ENCODE measurements at regions not wholly inside any gene's neighbourhood (a gene's known extent, or its start where the extent isn't known, plus 50 kb on each side); places are given as distances from the start of the nearest gene placed in this dataset.
"Not testable (repeated sequence)": the region's sequence is repeated elsewhere in the genome, so short reads cannot be mapped to it uniquely, and the experiment has no call there.

DNA sequence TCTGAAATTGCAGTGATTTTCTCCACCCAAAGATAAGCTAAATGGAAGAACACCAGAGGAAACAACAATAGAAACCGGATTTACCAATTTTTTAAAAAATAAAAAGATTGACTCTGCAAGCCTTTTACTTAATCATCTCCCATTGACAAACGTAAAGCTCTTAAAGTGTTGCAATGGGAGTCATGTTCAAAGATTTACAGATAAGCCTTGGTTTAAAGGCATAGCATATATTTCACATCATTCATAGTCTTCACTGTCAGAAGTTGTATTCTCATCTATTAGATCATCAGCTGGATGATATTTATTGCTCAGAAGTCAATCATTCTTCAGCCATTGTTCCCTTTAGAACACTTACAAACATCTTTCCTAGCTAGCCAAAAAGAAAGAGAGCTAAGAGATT is 397.6 kb downstream of the GBE1 start:
- no peak for DNase-seq

DNA sequence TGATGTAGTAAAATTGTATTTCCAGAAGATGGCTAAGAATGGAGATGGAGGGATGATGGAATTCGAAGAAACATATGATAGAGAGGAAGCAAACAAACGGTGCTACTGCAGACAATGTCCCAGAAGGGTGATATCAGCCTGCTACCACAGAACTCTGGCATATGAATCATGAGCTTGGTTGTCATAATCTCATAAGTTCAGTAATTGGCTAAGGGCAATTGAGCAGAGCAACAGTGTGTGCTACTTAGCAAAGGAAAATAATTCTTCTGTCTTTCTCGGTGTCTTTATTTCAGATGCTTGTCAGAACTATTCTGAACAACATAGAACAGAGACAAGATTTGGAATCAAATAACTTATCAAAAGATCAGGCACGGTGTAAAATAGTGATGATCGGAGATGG is 407.3 kb downstream of the GBE1 start:
- DNase-seq, result no peak

GRCh38 chr3:81352867-81353266 is 408.6 kb downstream of the GBE1 start:
- DNase-seq, result no peak

- no peak for DNase-seq
Observed at GRCh38 chr3:81349816-81350340, 411.6 kb downstream of the GBE1 start.

GRCh38 chr3:81339040-81339845 is 422.2 kb downstream of the GBE1 start:
- DNase-seq, result no peak

DNA sequence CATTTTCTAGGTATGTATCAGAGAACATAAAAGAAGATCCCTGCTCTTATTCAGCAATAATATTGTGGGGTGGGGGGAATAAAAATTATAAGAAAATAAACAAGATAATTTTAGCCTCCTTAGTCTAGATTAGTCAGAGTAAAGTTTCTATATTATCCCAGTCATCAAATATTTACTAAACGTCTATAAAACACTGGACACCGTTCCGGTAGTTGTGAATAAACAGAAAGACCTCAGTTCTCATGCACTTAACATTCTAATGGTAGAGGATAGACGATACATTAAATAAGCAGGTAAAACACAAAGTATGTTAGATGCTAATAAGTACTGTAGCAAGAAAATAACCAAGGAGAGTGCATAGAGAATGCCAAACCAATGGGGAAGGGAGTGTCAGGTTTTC is 425.0 kb downstream of the GBE1 start:
- DNase-seq, result no peak

- not testable (repeated sequence) for DNase-seq
Observed at GRCh38 chr3:81329835-81330234, 431.6 kb downstream of the GBE1 start.

GRCh38 chr3:81326245-81326644 is 435.2 kb downstream of the GBE1 start:
- DNase-seq, result no peak

GRCh38 chr3:81320862-81321261 is 440.6 kb downstream of the GBE1 start:
- no peak for DNase-seq

DNA sequence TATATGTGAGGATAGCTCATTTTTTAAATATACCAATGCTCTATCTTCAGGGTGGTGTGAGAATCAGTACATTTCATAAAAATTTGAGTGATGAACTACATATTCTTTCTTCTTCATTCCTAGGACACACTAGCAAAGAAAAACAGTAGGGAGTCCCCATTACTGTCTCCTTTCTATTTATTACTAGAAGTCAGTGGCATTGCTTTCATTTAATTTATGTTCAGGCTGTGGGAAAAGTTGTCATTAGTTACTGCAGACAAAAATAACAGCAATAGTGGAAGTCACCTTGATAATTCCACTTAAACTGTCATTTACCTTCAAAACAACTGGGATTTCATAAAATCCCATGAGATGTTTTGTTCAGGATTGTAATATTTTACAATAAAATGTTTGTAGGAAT is 446.4 kb downstream of the GBE1 start:
- no peak for DNase-seq

GRCh38 chr3:81311321-81311720 is 450.1 kb downstream of the GBE1 start:
- no peak for DNase-seq

DNA sequence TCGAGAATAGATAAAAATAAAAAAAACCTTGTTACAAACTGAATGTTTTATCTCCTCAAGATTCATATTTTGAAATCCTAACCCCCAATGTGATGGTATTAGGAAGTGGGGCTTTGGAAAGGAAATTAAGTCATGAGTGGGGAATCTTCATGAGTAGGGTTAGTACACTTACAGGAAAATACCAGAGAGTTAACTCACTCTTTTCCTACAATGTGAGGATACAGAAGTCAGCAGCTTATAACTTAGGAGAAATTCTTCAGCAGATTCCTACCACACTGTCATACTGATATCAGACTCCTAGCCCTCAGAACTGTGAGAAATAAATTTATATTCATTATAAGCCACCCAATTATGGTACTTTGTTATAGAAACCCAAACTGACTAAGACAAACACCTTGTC is 453.1 kb downstream of the GBE1 start:
- DNase-seq, result no peak

DNA sequence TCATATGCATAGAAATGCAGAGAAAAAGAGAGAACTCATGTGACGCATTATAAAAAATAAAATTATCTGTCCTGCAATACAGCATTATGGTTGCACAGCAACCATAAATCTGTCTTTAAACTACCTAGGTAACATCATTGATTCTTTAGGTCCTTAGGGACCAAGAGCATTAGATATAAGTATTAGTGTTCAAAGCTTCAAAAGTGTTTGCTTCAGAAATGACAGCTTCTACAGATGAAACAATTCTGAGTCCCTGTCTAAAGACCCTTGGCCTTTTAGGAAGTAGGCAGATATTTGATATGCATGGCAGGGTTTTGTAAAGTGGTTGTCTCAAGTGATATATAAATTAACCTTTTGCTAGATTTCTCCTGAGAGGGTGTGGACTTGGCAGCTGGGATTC is 454.2 kb downstream of the GBE1 start:
- no peak for DNase-seq

- DNase-seq, result no peak
Observed at GRCh38 chr3:81303321-81303720, 458.1 kb downstream of the GBE1 start.

DNA sequence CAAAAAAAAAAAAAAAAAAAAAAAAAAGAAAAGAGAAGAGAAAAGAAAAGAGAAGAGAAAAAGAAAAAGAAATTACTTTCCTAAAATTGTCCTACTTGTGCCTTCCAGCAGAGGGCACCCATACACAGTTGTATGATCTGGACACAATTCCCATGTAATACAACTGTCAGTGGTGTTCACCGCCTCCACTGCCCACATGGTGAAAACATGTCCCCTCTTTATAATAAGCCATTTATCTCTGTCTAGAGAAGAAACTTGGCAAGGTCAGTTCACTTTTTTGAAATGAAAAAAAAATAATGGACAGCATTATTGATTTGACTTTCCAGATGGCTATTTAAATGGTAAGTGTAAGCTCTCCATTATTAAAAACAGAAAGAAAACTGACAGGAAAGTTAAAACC is 459.4 kb downstream of the GBE1 start:
- DNase-seq, result no peak

DNA sequence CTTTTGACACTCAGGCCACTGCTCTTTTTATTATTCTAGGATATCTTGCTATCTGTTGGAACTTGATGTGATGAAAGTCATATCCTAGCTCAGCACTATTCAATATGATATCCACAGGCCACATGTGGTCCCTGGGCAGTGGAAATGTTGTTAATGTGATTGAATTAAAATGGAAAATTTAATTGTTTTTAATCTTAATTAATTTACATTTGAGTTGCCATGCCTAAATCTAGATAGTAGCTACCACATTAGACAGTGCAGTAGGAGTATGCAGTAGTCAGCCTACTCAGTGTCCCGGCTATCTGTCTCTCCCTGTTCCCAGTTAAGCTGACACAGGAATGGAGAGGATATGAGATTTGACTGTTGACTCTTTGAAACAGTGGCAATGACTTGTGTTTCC is 460.2 kb downstream of the GBE1 start:
- DNase-seq, result no peak

- DNase-seq, result no peak
Observed at GRCh38 chr3:81300324-81300927, 461.0 kb downstream of the GBE1 start.

DNA sequence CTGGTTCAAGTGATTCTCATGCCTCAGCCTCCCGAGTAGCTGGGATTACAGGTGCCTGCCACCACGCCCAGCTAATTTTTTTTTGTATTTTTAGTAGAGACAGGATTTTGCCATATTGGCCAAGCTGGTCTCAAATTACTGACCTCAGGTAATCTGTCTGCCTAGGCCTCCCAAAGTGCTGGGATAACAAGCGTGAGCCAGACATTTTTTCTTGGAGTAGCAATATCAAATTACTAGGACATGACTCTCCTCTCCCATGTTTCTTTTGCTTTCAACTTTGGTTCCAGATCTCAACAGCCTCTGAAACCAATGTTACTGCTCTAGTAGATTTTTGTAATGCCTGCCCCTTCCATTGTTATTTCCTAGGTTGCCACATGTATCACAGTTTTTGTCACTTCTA is 462.0 kb downstream of the GBE1 start:
- DNase-seq, result no peak

- DNase-seq, result no peak
Observed at GRCh38 chr3:81295906-81296577, 465.4 kb downstream of the GBE1 start.

GRCh38 chr3:81293156-81293555 is 468.3 kb downstream of the GBE1 start:
- DNase-seq, result no peak

- DNase-seq, result no peak
Observed at GRCh38 chr3:81291586-81291985, 469.9 kb downstream of the GBE1 start.

GRCh38 chr3:81289676-81290075 is 471.8 kb downstream of the GBE1 start:
- no peak for DNase-seq

- DNase-seq, result no peak
Observed at GRCh38 chr3:81279481-81280379, 481.7 kb downstream of the GBE1 start.

All from GOT3 (cell line).